Activated CD4-positive, alpha-beta T cell treated with anti-CD3 and anti-CD28 coated beads, Interleukin-2, amount 50 U/mL, for 16 hours (primary cell): ENCODE measurements at regions not wholly inside any gene's neighbourhood (a gene's known extent, or its start where the extent isn't known, plus 50 kb on each side); places are given as distances from the start of the nearest gene placed in this dataset.

ENCODE experiments used
- DNase-seq: peaks from one replicate; pipeline ENCODE4 v3.0.0-alpha.2; 2020

DNA sequence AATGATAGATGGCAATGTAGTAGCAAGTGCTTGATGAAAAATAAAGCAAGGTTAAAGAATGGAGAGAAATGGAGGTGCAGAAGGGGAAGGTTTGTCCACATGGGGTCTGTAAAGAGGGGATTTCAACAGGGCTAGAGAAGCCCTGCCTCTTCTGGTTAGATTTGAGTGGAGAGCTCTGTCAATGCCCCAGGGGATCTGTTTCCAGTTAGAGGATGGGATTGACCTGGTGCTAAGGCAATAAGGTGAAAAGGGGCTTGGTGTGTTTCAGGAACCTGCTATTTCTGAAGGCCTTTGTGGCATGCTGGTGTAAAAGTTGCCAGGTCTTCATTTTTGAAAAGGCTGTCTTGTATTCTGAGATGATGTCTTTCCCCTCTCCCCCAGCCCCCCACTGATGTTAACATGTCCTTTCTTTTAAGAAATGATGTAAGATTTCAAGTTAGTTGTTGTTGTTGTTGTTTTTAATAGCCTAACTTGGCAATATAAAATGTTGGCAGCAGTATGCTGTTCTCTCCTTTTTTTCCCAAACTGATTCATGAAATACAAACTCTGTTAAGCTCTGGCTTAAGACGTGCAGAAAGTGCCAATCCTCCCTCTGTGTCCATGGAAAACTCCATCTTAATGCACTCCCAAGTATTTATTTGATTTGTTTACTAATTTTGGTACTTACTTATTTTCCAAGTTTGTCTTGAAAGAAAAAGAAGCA is 370.3 kb upstream of the ADGRL2 start:
- no peak for DNase-seq

DNA sequence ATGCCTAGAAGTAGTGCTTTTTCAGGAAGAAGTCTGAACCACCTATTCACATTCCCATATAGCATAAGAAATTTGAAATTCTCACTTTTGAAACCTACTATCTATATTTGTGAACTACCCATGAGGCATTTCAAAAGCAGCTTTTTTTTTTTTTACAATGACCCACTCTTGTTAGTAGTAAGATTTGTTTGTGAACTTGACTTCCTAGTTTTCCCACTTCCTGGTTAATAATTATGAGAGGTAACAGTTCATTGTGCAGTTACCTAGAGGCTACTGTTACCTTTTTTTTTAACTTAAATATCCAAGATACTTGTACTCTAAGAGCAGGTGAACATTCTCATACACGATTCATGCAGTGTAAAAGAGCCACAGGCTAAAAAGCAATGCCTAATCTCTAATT is 371.7 kb upstream of the ADGRL2 start:
- DNase-seq: no peak

DNA sequence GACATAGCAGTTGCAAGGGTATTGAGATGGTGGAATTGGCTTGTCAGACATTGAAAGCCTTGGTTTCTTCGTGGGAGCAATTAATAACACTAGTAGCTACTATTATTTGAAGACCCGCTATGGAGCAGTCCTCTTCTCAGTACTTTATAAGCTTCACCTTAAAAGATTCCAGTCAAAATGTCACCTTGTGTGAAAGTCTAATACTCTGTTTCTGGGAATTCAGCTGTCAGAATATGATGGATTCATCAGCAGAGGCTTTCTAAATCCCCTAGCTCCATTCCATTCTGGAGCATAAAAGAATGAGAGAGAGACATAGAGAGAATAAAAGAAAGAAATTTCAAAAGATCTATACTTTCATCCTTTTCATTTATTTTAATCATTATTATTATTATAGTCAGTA is 375.9 kb upstream of the ADGRL2 start:
- no peak for DNase-seq

DNA sequence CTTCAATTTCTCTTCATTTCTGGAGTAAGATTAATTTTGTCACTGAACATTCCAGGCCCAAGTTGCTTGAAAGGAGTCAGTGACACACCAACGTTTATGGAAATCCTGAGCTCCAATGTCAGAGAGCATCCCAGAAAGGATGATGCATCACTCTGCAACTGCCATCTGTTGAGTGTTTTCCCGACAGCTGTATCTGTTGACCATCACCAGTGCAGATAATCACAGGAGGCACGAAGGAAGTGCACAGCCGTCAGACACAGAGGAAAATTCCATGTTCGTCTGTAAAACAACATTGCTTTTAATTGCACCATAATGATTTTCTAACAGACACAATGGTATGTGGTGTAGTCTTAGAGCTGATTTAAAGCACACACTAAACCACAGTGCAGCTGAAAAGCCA is 376.7 kb upstream of the ADGRL2 start:
- DNase-seq: no peak

DNA sequence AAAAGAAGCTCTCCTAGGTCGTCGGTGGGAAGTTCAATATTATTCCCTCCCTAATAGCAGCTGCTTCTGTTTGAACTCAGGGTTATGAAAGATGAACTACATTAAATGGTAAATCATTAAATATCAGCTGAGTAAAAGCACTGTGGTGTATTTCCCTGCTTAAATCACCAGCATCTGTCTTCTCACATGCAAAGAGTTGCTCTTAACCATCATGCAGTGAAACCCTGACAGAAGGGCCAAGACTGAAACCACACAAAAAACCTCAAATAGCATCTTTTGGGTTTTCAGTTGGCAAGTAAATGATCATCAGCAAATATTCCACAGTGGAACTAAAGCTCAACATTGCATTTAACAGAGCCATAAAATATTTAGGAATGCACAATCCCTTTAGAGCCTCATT is 380.0 kb upstream of the ADGRL2 start:
- DNase-seq: no peak

DNA sequence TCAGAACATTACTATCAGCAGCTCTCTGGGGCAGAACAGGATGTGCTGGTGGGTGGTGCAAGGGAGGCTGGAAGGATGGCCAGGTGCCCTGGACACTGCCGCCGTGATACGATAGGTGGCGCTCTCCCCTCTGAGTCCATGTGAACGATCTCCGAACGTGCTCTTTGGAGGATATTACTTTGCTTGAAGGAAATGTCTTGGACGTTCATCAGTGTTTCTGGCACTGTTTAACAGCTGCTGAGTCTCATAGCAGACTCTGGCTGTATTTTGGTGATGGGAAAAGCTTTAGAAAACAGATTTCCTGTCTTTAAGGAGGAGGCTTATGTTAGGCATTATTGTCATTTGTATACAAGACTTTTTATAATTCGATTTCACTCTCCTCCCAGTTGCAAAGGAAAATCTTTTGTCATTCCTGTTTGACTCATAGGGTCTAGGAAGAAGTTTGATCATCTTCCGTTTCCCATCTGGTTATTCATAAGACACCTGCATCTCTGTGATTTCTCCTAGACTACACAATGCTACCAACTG is 386.2 kb upstream of the ADGRL2 start:
- peak; percentile 30 for DNase-seq

DNA sequence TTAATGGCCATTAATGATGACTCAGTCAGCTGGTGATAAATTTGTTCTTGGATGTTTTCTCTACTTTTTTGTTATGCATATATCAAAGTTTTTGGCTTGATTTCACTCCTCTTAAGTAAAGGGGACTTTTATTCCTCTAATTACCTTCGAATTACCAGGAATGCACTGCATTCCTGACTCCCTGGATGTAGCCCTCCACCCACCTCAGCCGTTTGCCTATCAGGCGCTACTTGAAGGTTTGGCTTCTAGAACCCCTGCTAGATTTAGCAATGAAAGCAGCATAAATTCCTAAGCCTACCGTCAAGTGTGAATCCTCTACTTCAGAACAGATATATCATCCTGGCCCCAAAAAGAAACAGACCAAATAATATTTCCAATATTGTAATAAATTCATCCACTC is 387.8 kb upstream of the ADGRL2 start:
- no peak for DNase-seq

DNA sequence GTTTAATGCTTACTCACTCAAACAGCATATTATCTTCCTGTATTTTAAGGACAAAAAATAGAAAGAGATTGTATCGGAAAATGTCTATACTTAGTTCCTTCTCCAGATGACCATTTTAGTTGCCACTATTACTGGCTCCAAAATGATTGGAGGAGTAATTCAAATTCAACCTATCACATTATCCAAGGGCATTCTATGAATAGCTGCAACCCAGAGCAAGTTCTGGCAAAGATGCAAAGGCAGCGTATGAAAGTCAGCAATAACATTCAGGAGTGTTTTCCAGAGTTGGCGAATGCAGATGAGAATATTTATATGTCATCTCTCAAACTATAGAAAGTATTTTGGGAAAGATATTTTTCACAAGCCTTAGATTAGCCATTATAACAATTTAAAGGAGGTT is 389.8 kb upstream of the ADGRL2 start:
- DNase-seq: no peak

DNA sequence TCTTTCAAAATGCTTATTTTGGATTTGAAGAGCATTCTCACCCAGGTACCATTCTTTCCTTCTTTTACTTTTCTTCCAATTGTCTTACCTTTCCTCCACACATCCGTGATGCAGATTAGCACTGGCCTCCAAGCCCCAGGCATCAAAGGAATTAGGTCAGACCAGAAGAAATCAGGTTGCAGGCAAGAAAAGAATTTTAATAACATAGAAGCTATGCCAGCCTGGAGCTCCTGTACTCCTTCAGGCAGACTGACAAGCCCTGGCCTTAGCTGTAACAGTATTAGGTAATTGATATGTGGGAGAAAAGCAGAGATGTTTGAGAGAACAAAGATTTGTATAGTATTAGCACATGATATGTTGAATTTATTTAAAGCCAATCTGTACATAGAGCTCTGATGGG is 390.4 kb upstream of the ADGRL2 start:
- no peak for DNase-seq

DNA sequence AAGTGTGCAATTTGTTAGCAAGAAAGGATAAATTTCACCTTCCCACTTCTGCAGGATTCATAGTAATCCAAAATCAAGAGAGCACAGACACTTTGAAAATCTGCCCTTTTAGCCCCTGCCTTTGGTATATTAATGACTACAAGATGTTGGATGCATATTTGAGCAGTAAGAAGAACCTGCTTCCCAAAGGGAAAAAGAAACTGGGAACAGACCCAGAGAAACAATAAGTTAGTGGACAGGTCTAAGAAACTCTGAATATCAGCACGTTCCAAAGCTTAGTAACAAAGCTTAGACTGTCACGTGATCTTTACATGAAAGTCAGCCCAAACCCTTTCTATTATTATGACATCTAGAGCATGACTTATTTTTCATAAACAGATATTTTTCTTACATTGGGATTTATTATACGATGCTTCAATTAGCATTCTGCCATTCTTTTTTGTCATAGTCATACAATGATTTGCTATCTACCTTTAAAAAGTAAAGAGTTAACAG is 390.9 kb upstream of the ADGRL2 start:
- DNase-seq: no peak

DNA sequence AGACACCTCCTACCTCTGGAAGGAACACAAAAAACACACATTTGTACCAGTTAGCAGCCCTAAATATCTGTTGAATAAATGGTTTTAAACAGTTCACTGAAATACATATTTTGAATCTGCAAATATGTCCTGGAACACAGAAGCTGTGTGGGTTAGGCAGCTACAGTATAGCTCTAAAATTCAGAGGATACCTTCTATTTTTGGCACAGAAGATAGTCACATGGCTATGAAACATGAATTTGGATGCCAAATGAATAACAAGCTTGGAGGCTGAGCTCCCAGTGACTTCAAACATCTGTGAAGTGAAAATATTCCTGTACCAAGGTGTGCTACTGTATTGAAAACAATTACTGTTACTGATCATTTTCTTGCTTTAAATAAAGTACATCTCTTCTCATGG is 391.5 kb upstream of the ADGRL2 start:
- DNase-seq: no peak

DNA sequence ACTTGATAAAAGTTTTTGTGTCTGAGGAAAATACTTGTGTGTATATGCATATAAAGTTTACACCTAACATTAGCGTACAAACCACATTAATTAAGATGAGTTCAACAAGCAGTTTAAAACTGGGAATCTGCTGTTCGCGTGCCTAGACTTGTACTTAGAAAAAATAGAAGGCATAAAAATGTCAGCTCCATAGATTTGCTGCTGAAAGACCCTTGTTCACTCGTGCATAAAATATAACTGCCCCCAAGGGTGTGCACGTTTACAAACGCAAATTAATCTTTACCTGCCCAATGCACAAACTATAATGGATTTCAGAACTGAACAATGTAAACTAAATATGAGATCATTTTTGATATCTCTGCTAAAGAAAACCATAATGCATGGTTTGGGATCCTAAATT is 392.3 kb upstream of the ADGRL2 start:
- no peak for DNase-seq

DNA sequence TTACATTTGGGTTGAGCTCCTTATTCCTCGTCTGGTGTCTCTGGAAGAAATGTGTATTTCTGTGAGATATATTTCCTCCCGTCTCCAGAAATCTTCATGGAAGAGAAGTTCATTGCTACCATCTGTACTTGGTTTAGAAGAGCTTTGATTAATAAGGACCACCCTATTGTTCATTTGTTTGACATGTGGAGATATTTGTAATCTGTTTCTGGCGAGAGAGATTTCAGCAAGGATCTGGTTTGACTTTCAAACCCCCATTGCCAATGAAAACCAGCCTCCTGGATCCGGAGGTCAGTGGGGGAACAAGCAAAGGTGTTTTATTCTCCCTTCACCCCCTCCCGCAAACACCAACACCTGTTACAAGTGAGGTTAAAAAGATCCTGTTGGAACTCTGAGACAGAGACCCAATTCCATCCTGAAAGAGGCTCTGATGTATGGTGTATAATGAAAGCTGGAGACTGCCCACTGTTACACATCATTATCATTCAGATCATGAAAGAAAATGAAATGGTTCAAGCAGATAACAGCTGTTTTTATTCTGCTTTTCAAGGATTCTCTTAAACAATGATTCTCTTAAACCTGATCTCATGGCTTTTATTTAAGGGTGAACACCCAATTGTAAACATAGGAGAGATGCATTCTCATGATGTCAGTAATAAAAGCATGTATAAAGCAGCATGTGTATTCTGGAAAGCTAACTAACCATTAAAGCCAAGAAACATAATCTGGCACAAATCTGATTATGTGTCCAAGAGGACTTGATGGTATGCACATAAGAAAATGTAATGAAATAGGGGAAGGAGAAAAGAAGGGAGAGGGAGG is 393.5 kb upstream of the ADGRL2 start:
- no peak for DNase-seq

DNA sequence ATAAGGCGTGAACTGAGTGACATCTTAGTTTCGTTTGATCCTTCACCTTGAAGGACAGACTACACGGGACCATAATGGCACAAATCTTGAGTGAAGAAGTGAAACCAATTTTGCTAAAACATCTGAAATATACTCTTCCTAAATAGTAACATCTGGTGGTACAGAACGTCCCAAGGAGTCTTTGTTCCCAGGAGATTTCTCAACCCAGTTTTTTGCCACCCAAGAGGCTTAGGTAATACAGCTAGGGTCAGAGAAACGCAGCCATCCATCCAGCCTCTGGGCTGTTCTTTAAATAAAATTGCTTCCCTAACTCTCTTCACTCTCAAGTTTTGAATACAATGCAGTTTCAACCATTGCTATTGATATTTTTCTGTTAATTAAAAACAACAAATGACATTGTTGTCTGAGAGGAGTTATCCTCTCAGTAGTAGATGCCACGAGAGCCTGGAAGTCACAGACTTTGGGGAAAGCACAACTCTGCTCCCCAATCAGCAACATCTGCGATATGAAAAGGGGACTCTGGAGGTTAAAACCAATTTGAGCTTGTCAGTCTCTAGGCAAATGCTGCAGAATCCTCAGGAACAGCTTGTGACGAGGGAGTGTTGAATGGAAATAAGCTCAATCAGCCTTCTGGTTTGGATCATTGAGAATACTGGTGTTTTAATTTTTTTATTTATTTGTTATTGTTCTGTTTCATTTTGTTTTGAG is 394.3 kb upstream of the ADGRL2 start:
- DNase-seq: no peak

DNA sequence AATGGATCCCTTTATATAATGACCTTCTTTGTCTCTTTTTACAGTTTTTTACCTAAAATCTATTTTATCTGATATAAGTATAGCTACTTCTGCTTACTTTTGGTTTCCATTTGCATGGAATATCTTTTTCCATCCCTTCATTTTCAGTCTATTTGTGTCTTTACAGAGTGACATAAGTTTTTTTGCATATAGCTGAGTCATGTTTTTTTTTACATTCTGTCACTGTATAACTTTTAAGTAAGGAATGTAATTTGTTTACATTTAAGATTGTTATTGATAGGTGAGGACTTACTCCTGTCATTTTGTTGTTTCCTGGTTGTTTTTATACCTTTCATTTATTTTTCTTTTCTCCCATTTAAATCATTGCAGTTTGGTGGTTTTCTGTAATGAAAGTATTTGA is 402.7 kb upstream of the ADGRL2 start:
- DNase-seq: no peak

DNA sequence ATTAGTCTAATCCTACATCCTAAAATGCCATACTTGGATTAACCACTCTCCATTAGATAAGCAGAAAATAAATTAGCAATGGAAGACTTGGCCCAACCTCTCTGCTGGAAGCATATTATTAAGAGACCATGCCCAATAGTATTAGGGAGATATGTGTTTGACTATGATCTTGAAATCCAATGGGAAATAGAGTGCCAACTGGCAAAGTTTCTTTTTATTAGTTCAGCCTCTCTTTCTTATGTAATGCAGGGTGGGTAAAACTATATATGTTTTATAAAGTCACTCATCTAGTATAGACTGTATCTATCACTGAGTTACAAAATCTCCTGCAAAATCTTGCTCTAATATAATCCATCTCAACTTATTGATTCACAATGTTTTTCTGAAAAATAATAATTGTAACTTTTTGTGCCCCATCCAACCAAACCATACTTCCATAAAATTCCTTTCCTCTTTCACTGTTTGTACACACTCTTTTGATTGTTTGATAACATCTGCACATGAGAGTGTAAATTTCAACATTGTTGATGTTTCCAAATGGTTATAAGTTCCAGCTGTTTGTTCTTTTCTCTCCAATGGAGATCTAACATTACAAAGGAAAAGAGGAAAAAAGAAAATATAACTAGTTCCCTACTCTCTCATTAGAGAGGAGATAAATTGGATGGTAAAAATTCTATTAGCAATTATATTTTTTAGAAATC is 408.1 kb upstream of the ADGRL2 start:
- no peak for DNase-seq

DNA sequence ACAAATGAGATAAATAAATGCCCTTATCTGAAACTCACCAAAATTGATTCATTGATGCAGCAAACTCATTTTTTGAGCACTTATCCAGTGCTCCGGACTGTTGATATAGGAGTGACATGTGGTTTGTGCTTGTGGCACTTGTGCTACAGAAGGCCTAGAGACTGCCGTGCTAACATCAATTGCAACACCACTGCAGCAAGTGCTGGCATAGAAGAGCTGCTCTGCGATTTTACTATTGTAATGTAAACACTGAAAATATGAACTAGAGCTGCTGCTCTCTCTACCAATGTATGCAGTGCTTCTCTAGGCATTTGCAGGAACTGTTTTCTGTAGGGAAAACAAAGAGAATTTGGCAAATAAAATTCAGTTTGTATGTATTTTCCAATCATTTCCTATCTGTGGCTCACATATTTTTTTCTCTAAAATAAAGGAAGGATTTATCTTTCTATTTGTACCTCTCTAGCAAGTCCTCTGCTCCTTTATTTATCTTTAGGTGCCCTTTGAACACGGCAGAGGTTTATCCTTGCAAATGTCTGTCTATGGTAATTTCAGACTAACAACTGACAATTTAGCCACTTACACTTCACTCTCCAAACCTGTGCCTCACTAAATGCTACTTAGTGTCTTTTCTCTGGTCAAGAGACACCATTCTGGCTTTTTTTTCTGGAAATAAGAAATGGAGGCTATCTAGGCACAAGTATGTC is 409.5 kb upstream of the ADGRL2 start:
- no peak for DNase-seq

DNA sequence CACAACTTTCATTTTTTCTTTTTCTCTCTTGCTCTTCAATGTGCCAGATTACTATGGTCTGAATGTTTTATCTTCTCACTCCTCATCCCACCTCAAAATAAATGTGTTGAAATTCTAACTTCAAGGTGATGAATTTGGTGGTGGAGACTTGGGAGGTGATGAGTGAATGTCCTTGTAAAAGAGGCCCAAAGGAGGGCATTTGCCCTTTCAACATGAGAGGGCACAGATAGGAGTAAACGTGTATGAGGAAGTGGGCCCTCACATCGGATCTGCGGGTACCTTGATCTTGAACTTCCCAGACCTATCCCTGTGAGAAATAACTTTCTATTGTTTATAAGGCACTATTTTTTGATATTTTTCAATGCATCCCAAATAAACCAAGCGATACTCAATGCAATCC is 412.3 kb upstream of the ADGRL2 start:
- no peak for DNase-seq

DNA sequence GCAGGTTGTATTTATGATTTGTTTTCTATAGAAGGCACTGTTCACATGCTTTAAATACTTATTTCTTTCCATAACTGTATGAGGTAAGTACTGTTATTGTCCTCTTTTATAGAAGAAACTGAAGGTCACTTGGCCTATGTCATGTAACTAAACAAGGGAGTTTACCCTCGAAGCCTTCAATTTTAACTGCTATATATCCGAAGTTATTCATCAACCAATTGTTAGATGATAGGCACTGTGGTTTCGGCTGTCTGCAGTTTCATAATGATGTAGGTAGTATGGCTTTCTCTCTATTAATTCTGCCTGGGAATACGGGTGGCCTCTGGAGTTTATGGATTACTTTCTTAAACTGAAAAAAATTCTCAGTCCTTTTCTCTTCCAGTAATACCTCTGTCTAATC is 413.3 kb upstream of the ADGRL2 start:
- DNase-seq: no peak

DNA sequence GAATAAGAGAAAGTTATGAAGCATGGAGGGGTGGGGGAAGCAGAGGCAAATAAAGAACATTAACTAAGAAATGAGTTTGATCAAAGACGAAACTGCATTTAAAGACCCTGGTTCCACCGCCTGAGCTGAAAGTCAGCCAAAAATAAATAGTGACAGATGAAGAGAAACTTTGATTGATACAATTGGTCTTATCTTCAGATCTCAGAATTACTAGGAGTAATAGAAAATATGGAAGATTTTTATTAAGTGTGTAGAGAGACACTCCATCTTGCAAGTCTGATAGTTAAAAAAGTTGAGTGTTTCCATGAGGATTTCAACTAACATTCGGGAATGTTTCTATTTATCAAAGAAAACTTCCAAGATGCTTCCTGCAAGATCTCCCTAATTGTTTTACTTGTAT is 418.2 kb upstream of the ADGRL2 start:
- no peak for DNase-seq

DNA sequence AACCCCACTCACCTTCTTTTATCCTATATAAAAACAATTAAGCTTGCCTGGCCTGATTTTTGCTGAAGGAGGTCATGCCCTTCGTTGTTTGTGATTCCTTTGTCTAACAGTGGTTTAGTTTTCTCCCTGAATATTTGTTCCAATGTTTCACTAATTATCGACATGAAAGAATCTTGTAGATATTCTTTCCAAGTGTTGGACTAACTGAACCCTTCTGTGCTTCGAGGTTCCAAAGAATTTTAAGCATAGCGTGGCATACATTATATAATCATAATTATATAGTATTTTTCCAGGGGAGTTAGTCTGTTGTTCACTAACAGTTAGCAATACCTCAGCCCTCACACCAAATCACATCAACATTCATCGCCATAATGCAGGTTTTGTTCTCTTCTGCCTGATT is 418.9 kb upstream of the ADGRL2 start:
- DNase-seq: no peak

DNA sequence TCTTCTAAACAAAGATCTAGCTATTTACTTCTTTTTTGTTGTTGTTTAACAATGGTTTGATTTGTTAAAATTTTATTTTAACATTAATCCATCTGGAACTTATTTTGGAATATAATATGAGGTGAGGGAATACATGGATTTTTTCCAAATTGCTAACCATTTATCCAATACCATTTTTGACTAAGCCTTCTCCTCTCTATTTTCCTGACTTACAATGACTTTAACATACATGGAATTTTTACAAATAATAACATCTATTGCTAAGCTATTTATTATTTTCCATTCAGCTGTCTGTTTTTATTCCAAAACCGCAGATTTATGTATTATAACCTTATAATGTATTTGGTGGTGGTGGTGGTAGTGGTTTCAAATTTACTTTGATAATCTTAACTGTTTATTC is 420.3 kb upstream of the ADGRL2 start:
- DNase-seq: no peak
